GM18499 (cell line): ENCODE measurements at regions not wholly inside any gene's neighbourhood (a gene's known extent, or its start where the extent isn't known, plus 50 kb on each side); places are given as distances from the start of the nearest gene placed in this dataset.
"Not testable (repeated sequence)": the region's sequence is repeated elsewhere in the genome, so short reads cannot be mapped to it uniquely, and the experiment has no call there.

Experiments
- ATAC-seq: cut with Tn5 transposase; IDR thresholded peaks from one replicate; pipeline ENCODE4 v1.9.1; 2021; ENCODE audit warnings: moderate number of reproducible peaks; ENCODE audit not compliant: insufficient read depth, unreplicated experiment

GRCh38 chr13:79901336-79901735 lies 420.4 kb downstream of the NDFIP2 start:
- ATAC-seq = no peak

GRCh38 chr13:79900356-79900755 lies 419.4 kb downstream of the NDFIP2 start:
- no peak for ATAC-seq

GRCh38 chr13:79898996-79899395 lies 418.0 kb downstream of the NDFIP2 start:
- ATAC-seq = no peak

- no peak for ATAC-seq
These were observed 417.4 kb downstream of the NDFIP2 start for GRCh38 chr13:79898202-79898826.

GRCh38 chr13:79896851-79897250 lies 415.9 kb downstream of the NDFIP2 start:
- no peak for ATAC-seq

- ATAC-seq = no peak
These were observed 414.5 kb downstream of the NDFIP2 start for GRCh38 chr13:79895416-79895815.

- not testable (repeated sequence) for ATAC-seq
These were observed 406.3 kb downstream of the NDFIP2 start for GRCh38 chr13:79887278-79887677.

GRCh38 chr13:79886601-79887000 lies 405.6 kb downstream of the NDFIP2 start:
- no peak for ATAC-seq

GRCh38 chr13:79884890-79885289 lies 403.9 kb downstream of the NDFIP2 start:
- no peak for ATAC-seq

- ATAC-seq = no peak
These were observed 402.3 kb downstream of the NDFIP2 start for GRCh38 chr13:79883216-79883615.

- no peak for ATAC-seq
These were observed 399.9 kb downstream of the NDFIP2 start for GRCh38 chr13:79880818-79881217.

GRCh38 chr13:79874396-79875360 lies 393.7 kb downstream of the NDFIP2 start:
- no peak for ATAC-seq

- no peak for ATAC-seq
These were observed 390.6 kb downstream of the NDFIP2 start for GRCh38 chr13:79871594-79871993.

- ATAC-seq = no peak
These were observed 389.8 kb downstream of the NDFIP2 start for GRCh38 chr13:79870766-79871165.

- no peak for ATAC-seq
These were observed 389.2 kb downstream of the NDFIP2 start for GRCh38 chr13:79870123-79870522.

GRCh38 chr13:79869326-79869725 lies 388.4 kb downstream of the NDFIP2 start:
- ATAC-seq = no peak

- no peak for ATAC-seq
These were observed 386.3 kb downstream of the NDFIP2 start for GRCh38 chr13:79867254-79867653.

GRCh38 chr13:79866436-79866835 lies 385.5 kb downstream of the NDFIP2 start:
- ATAC-seq = no peak

- no peak for ATAC-seq
These were observed 381.6 kb downstream of the NDFIP2 start for GRCh38 chr13:79862515-79862914.

GRCh38 chr13:79861731-79862130 lies 380.8 kb downstream of the NDFIP2 start:
- ATAC-seq = no peak

GRCh38 chr13:79860791-79861190 lies 379.8 kb downstream of the NDFIP2 start:
- no peak for ATAC-seq

- ATAC-seq = no peak
These were observed 378.8 kb downstream of the NDFIP2 start for GRCh38 chr13:79859756-79860155.
